HepG2 (cell line): ENCODE measurements at regions not wholly inside any gene's neighbourhood (a gene's known extent, or its start where the extent isn't known, plus 50 kb on each side); places are given as distances from the start of the nearest gene placed in this dataset.

Experiments used
- CTCF ChIP-seq: sonication (generic); formaldehyde crosslinking; IDR thresholded peaks from 2 replicates; pipeline ENCODE4 v1.5.0; 2020; ENCODE audit warnings: mild to moderate bottlenecking, missing genetic modification reagents, moderate library complexity
- DMTF1 ChIP-seq: sonication (generic); formaldehyde crosslinking; IDR thresholded peaks from 2 replicates; pipeline ENCODE4 v1.4.0; 2020; ENCODE audit warnings: mild to moderate bottlenecking, missing genetic modification reagents
- HOXA9 ChIP-seq: sonication (generic); formaldehyde crosslinking; IDR thresholded peaks from 2 replicates; pipeline ENCODE4 v1.8.1; 2022; ENCODE audit warnings: missing genetic modification reagents, mild to moderate bottlenecking, moderate library complexity, borderline replicate concordance
- KAT2B ChIP-seq: fragments of 150-350 bp; IDR thresholded peaks from 2 replicates; pipeline ENCODE4 v1.6.1; 2014; ENCODE audit warnings: low read depth, low read length, borderline replicate concordance
- MIER2 ChIP-seq: IDR thresholded peaks from 2 replicates; pipeline ENCODE4 v1.6.1; 2016; ENCODE audit warnings: missing biosample characterization, missing genetic modification reagents
- NR3C1 ChIP-seq: sonication (generic); formaldehyde crosslinking; IDR thresholded peaks from 2 replicates; pipeline ENCODE4 v1.4.0; 2020; ENCODE audit warnings: missing genetic modification reagents
- PBX2 ChIP-seq: IDR thresholded peaks from 2 replicates; pipeline ENCODE4 v1.6.1; 2016; ENCODE audit warnings: control low read depth
- TBL1XR1 ChIP-seq: fragments of 150-350 bp; IDR thresholded peaks from 2 replicates; pipeline ENCODE4 v1.6.1; 2014; ENCODE audit warnings: borderline replicate concordance, low read length; ENCODE audit not compliant: partially characterized antibody
- ZBTB44 ChIP-seq: sonication (generic); formaldehyde crosslinking; IDR thresholded peaks from 2 replicates; pipeline ENCODE4 v1.4.0; 2020; ENCODE audit warnings: missing genetic modification reagents
- ZNF629 ChIP-seq: sonication (generic); formaldehyde crosslinking; conservative IDR thresholded peaks from 2 replicates; pipeline ENCODE4 v1.5.0; 2020; ENCODE audit warnings: missing genetic modification reagents

- TF ChIP-seq DMTF1 (CRISPR knock-in tag) (no peak), ZBTB44 (CRISPR knock-in tag) (no peak), NR3C1 (CRISPR knock-in tag) (no peak), KAT2B (no peak), CTCF (CRISPR knock-in tag) (no peak), HOXA9 (no peak), TBL1XR1 (no peak), ZNF629 (CRISPR knock-in tag) (no peak), PBX2 (CRISPR knock-in tag) (no peak), MIER2 (CRISPR knock-in tag) (no peak)
Observed at GRCh38 chr2:106624787-106625380, 137.7 kb downstream of the CD8B2 start.
